Stimulated activated naive B cell treated with anti-CD40 and anti-IgM and Interleukin-4, amounts not matched to agents 10 μg/mL and 1 μg/mL and 100 μg/mL, for 72 hours (primary cell): ENCODE measurements at regions not wholly inside any gene's neighbourhood (a gene's known extent, or its start where the extent isn't known, plus 50 kb on each side); places are given as distances from the start of the nearest gene placed in this dataset.

Source experiments
- ATAC-seq, 2 donors: fragments of 150-1000 bp; cut with Tn5 transposase; replicated peaks; 2 replicates each; pipeline ENCODE4 v1.10.0; 2021; ENCODE audit warnings: moderate library complexity in 1 of 2
- DNase-seq: peaks from one replicate; pipeline ENCODE4 v3.0.0; 2021
- H3K27ac Mint-ChIP-seq: one replicate; pipeline ENCODE4 v1.8.0; 2022; ENCODE audit warnings: mild to moderate bottlenecking, mixed read lengths
- H3K27me3 Mint-ChIP-seq, 2 donors: one replicate each; pipeline ENCODE4 v1.8.0; 2022; ENCODE audit warnings: mixed read lengths in 2 of 2
- H3K36me3 Mint-ChIP-seq, 2 donors: one replicate each; pipeline ENCODE4 v1.8.0; 2022; ENCODE audit warnings: mixed read lengths in 2 of 2, mild to moderate bottlenecking in 1 of 2
- H3K4me1 Mint-ChIP-seq, 2 donors: one replicate each; pipeline ENCODE4 v1.8.0; 2022; ENCODE audit warnings: mixed read lengths in 2 of 2, mild to moderate bottlenecking in 1 of 2
- H3K4me3 Mint-ChIP-seq, 2 donors: one replicate each; pipeline ENCODE4 v1.8.0; 2022; ENCODE audit warnings: mild to moderate bottlenecking in 2 of 2, mixed read lengths in 2 of 2, moderate library complexity in 1 of 2
- H3K9me3 Mint-ChIP-seq, 2 donors: one replicate each; pipeline ENCODE4 v1.8.0; 2022; ENCODE audit warnings: mixed read lengths in 2 of 2, mild to moderate bottlenecking in 1 of 2

DNA sequence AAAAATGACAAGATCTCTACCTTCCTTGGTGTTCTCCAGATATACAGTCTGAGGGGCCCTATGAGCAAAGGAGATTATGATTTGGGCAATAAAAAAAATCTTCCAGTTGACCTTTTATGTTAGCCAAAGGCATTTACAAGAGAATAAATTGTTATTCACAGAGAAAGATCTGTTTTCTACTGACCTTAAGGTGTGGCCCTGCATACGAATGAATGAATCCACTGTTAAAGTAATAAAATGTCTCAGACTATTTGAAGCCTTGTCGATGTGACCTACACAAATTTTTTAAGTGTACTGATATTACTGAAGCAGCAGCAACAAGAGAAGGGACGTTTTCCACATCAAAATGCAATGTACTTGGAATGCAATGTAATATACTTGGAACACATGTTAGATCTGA lies 95.9 kb upstream of the SSTR4 start:
- Mint-ChIP-seq H3K27me3 (no peaks in the 10 kb centered on the region), H3K4me1 (no peaks in the 10 kb centered on the region), H3K4me3 (no peak overlapping the region), H3K27ac (no peak overlapping the region), H3K36me3 (no peaks in the 10 kb centered on the region), H3K9me3 (peaks cover 0 to 9% of the 10 kb centered on the region in 2 donors)
- DNase-seq (no peak), ATAC-seq (no peak)

DNA sequence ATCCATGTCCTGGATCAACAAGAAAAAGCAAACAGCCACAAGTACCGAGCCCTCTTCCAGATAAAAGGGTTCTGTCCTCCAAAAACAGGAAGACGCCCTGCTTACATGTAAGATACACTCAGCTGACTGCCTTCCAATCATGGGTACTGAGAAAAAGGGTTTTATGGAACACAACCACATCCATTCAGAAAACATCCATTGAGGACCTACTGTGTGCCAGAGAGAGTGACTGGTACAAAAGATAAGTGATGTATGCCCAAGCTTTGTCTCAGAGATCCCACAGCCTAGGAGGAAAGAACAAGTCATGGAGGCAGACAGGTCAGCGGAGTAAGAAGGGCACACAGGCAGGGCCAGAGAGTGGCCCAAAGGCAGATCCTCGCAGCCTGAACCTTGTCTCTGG lies 94.8 kb upstream of the SSTR4 start:
- DNase-seq (no peak), ATAC-seq (no peak)
- H3K36me3 Mint-ChIP-seq, result no peaks in the 10 kb centered on the region
- H3K4me1 Mint-ChIP-seq, result no peaks in the 10 kb centered on the region
- no peak overlapping the region for H3K4me3 Mint-ChIP-seq
- H3K9me3 Mint-ChIP-seq, result peaks cover 0 to 8% of the 10 kb centered on the region in 2 donors
- H3K27me3 Mint-ChIP-seq, result no peaks in the 10 kb centered on the region
- H3K27ac Mint-ChIP-seq, result no peak overlapping the region

DNA sequence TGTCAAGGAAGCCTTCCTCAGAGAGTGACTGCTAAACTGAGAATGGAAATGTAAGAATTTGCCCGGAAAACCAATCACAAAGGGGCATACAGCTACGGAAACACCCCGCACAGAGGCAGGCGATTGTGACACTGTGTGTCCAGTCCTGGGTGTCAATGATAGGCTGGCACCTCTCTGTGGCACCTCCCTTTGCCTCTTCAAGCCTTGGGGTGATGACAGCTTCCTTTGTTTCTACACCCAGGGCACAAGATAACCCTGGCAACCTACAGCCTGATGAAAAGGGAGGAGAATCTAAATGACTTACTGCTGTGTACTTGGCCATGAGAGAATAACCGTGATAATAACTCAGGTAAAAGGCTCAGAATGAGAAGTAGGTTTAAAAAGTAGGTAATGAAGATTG lies 93.6 kb upstream of the SSTR4 start:
- DNase-seq (no peak), ATAC-seq (no peak)
- no peak overlapping the region for H3K4me3 Mint-ChIP-seq
- no peak overlapping the region for H3K27ac Mint-ChIP-seq
- H3K27me3 Mint-ChIP-seq, result no peaks in the 10 kb centered on the region
- peaks cover 0 to 4% of the 10 kb centered on the region in 2 donors for H3K9me3 Mint-ChIP-seq
- H3K4me1 Mint-ChIP-seq, result no peaks in the 10 kb centered on the region
- no peaks in the 10 kb centered on the region for H3K36me3 Mint-ChIP-seq

DNA sequence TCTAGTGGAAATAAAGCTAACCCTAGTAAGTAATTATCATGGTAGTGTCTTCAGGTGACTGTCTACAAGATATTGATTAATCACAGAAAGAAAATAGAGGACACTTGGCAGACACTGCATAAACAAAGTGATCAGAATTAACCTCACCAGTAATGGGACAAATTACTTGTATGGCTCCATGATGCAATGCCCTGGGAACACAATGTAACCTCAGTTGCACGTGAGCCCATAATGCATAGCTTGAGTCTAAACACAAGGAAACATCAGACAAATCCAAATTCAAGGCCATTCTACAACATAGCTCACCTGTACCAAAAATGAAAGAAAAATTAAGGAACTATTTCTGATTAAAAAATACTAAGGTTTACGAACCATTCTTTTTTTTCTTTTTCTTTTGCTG lies 92.4 kb upstream of the SSTR4 start:
- Mint-ChIP-seq H3K27ac (no peak overlapping the region), H3K27me3 (no peaks in the 10 kb centered on the region), H3K4me3 (no peak overlapping the region), H3K4me1 (no peaks in the 10 kb centered on the region), H3K9me3 (no peaks in the 10 kb centered on the region), H3K36me3 (no peaks in the 10 kb centered on the region)
- ATAC-seq (no peak), DNase-seq (no peak)

DNA sequence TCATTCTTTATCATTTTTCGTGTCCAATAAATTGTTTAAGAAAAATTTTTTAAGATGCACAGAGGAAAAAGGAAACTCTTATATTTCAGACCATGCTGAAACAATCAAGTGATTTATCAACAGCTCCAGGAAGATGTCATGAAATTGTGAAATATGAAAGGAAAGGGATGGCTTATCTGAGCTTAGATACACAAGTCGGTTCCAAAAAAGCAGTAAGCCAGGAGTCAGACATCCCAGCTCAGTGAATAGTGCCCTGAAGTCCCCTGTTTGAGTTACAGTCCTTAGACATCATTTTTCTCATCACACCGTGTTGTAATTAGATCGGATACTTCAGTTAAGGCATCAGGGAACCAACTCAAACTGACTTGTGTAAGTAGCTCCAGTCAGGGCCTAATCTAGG lies 91.0 kb upstream of the SSTR4 start:
- ATAC-seq (no peak), DNase-seq (no peak)
- Mint-ChIP-seq H3K9me3 (no peaks in the 10 kb centered on the region), H3K27ac (no peak overlapping the region), H3K36me3 (no peaks in the 10 kb centered on the region), H3K4me3 (no peak overlapping the region), H3K4me1 (no peaks in the 10 kb centered on the region), H3K27me3 (no peaks in the 10 kb centered on the region)

DNA sequence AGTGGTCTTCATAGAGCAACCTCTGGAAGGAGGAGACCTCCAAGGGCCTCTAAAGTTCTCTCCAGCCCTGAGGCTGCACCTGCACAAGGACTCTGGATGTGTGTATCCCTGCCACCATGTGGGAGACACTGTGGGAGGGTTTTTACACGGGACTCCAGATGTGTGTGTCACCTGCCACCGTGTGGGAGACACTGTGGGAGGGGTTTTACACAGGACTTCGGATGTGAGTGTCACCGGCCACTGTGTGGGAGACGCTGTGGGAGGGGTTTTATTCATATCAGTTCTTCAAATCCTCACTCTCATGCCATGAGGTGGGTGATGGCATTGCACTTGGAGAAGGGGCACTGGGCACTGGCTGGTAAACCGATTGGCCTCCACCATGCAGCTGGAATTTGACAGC lies 90.2 kb upstream of the SSTR4 start:
- ATAC-seq, result no peak
- Mint-ChIP-seq H3K36me3 (no peaks in the 10 kb centered on the region), H3K27me3 (no peaks in the 10 kb centered on the region), H3K4me3 (no peak overlapping the region), H3K4me1 (no peaks in the 10 kb centered on the region), H3K27ac (no peak overlapping the region), H3K9me3 (no peaks in the 10 kb centered on the region)
- no peak for DNase-seq

DNA sequence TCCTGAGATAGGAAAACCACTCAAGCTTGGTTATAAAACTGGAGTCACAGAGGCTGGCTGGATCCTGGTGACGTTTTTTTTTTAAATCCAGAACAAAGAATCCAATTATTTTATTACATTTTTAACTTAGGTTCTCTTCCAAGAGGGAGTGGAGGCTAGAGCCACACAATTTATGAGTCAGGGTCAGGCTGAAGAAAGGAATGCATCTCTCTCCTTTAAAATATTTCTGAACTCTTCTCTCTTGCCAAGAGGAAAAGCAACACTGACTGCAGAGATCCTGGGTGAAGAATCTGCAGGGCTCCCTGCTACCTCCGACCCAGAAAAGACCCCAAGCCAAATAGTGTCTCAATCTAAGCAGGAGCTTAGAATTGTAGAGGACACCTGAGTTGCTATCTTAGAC lies 88.5 kb upstream of the SSTR4 start:
- Mint-ChIP-seq H3K4me3 (no peak overlapping the region), H3K9me3 (no peaks in the 10 kb centered on the region), H3K27ac (no peak overlapping the region), H3K36me3 (no peaks in the 10 kb centered on the region), H3K27me3 (no peaks in the 10 kb centered on the region), H3K4me1 (no peaks in the 10 kb centered on the region)
- no peak for ATAC-seq
- DNase-seq, result no peak

DNA sequence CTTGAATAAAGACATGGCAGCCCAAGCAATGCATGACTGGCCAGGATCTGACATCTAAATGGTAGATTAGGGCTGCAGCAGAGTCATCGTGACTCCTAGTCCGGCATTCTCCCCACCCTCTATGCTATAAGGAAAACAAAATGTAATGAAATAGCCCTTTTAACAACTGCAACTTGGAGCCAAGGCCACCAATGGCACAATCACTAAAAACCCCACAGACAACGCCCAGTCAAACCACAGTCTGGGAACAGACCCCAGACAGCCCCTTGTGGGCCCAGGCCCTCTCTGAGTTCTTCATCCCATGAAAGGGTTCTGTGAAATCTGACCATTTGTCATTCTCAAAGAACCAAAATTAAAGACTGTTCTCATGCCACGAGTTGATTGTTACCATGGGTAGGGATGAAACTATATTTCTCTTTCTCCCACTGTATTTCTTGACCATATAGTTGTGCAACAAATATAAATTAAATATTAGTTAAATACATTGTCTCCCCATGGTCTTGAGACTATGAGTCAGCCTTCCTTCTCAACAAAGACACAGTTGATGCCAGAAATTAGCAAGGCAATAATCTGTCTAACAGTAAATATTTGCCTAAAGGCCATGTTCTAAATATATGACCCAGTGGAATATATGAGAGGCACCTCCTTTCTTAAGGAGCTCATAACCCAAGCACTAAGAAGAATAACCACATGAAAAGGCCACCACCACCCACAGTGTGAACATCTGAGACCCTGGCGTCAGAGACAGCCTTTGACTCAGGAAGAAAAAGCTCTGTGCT lies 85.6 kb upstream of the SSTR4 start:
- Mint-ChIP-seq H3K27me3 (no peaks in the 10 kb centered on the region), H3K9me3 (no peaks in the 10 kb centered on the region), H3K4me1 (no peaks in the 10 kb centered on the region), H3K36me3 (no peaks in the 10 kb centered on the region), H3K27ac (no peak overlapping the region), H3K4me3 (no peak overlapping the region)
- DNase-seq (no peak), ATAC-seq (peak; percentile 69 to 89)

DNA sequence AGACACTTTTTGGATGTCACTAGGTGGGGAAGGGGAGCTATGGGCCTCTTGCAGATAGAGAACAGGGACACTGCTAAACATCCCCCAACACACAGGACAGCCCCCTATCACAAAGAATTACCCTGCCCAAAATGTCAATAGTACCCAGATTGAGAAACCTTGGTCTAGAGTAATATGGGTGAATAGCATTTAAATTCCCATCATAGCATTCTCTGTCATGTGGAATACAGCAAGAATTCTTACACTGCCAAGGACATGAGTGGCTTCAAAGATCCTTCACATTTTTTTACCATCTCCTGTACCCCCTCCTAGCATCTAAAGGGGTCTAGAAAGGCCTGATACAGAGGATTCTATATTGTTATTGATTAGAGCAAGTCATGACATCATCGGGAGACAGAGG lies 83.1 kb upstream of the SSTR4 start:
- Mint-ChIP-seq H3K36me3 (no peaks in the 10 kb centered on the region), H3K4me1 (no peaks in the 10 kb centered on the region), H3K27ac (no peak overlapping the region), H3K27me3 (no peaks in the 10 kb centered on the region), H3K4me3 (no peak overlapping the region), H3K9me3 (no peaks in the 10 kb centered on the region)
- no peak for ATAC-seq
- no peak for DNase-seq

DNA sequence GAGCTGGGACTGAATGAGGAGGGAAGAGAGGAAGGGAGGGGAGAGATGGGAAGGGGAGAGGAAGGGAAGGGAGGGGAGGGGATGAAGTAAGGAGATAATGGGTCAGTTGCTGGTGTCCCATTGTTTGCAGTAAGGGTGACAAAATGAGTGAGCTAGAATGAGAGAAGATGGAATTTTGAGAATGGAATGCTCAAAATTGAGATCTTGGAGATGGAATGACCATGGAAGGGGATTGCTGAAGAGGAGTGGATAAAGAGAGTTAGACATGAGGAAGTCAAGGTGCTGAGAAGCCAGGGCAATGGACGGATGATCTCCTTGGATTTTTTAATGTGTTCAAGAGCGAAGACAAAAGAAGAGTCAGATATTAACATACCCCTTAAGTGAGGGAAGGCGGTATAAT lies 80.5 kb upstream of the SSTR4 start:
- no peak overlapping the region for H3K4me3 Mint-ChIP-seq
- H3K36me3 Mint-ChIP-seq, result no peaks in the 10 kb centered on the region
- H3K27me3 Mint-ChIP-seq, result no peaks in the 10 kb centered on the region
- ATAC-seq (no peak), DNase-seq (no peak)
- H3K9me3 Mint-ChIP-seq, result peaks cover 2 to 7% of the 10 kb centered on the region in 2 donors
- peaks cover 5 to 14% of the 10 kb centered on the region in 2 donors for H3K4me1 Mint-ChIP-seq
- H3K27ac Mint-ChIP-seq, result no peak overlapping the region

DNA sequence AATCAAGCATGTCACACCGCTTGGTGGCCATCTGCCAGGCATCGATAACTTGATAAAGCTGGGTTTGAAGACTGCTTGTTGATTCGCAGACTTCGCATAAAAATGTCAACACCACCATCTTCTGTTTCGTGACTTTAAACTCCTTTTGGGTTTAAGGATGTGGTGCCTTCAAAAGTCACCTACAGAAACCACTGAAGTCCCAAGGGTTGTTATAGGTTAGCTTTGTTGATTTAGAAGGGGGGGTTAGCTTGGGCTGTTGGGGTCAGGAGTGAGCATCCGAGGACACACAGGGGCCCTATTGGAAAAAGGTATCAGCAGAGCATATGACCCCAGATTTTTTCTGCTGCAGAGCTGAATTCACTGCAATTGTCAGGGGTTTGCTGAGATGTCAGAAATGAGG lies 76.7 kb upstream of the SSTR4 start:
- no peaks in the 10 kb centered on the region for H3K36me3 Mint-ChIP-seq
- peaks cover 5 to 17% of the 10 kb centered on the region in 2 donors for H3K4me1 Mint-ChIP-seq
- H3K4me3 Mint-ChIP-seq, result no peak overlapping the region
- H3K9me3 Mint-ChIP-seq, result peaks cover 6 to 14% of the 10 kb centered on the region in 2 donors
- no peaks in the 10 kb centered on the region for H3K27me3 Mint-ChIP-seq
- no peak overlapping the region for H3K27ac Mint-ChIP-seq
- DNase-seq (no peak), ATAC-seq (peak; percentile 23 to 44)

DNA sequence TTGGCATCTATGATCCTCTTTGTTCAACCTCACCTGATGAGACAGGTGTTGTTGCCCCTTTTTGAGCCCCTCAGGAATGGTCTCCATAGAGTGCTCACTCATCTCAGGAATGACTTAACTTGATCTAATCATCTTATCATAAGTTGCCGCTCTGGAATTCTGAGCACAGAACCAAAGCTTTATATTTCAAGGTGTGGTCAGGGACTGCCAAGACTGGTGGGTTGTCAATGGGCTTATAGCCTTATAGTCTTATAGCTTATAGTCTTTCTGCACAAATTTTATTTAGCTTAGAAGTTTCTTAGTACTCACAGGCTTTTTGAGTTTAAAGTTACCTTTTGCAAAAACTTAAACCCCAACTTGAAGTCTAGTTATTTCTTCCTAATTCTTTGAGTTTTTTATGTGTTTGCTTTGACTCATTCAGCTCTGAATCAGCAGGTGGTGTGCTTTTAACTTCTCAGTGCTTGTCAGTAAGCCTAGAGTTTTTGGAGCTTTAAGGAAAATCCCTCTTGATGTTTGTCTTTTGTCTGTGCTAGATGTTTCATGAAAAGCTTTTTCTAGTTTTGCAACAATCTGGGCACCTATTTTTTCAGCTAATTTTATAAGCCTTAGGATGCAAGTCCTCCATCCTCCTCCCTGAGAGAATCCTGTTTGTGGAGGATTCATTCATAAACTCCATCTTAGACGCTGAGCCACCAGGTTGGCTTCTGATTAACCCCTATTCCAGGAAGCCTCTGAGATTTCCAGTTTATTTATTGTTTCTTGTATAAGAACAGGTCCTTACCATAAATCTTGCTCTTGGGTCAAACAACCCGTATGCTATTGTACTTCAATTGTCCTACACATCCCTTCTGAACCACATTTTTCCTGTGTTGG lies 72.3 kb upstream of the SSTR4 start:
- no peaks in the 10 kb centered on the region for H3K27me3 Mint-ChIP-seq
- H3K27ac Mint-ChIP-seq, result no peak overlapping the region
- ATAC-seq, result no peak
- H3K9me3 Mint-ChIP-seq, result peaks cover 6 to 14% of the 10 kb centered on the region in 2 donors
- no peak overlapping the region for H3K4me3 Mint-ChIP-seq
- H3K36me3 Mint-ChIP-seq, result no peaks in the 10 kb centered on the region
- peaks cover 5 to 17% of the 10 kb centered on the region in 2 donors for H3K4me1 Mint-ChIP-seq
- no peak for DNase-seq

DNA sequence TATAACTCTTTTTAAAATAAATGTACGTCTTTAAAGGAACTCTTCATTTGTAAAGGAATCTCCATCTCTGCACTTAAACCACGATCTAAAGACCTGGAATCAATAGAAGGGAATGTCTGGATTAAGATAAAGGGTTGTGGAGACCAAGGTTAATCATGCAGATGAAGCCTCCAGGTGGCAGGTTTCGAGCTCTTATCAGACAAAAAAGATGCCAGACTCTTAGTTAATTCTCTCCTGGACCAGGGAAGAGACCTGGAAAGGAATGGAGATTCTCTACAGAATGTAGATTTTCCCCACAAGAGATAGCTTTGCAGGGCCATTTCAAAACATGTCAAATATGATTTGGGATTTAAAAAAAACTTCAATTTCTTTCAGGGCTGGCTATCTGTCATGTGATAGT lies 71.5 kb upstream of the SSTR4 start:
- peaks cover 5 to 14% of the 10 kb centered on the region in 2 donors for H3K4me1 Mint-ChIP-seq
- no peak overlapping the region for H3K4me3 Mint-ChIP-seq
- DNase-seq, result no peak
- no peak for ATAC-seq
- no peaks in the 10 kb centered on the region for H3K27me3 Mint-ChIP-seq
- H3K27ac Mint-ChIP-seq, result no peak overlapping the region
- no peaks in the 10 kb centered on the region for H3K36me3 Mint-ChIP-seq
- peaks cover 8 to 14% of the 10 kb centered on the region in 2 donors for H3K9me3 Mint-ChIP-seq

DNA sequence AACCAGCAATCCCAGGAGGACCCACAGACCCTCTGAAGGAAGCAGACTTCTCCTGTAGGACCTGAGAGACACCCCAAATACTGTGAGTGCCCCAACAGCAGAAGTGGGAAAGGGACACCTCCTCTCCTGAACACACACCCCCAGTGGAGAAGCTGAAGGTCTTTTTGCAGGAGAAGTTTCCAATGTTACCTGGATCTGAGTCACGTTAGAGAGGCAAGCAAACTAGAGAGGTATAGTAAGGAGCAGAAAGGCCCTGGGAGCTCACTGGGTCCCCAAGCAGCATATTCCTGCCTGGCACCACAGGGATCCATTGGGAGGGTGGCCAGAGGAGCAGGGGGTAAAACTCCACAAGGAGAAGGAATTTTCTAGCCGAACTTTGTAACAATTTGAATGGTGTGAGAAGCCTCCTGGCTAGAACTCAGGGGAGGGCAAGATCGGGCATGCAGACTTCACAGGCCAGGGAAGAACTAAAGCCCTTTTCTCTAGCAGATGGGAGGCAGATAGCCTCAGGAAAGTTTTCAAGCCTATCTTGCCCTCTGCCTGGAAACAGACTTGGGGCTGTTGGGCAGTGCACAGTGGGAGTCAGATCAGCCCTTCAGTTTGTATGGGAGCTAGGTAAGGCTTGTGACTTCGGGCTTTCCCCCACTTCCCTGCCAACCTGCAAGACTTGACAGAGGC lies 68.2 kb upstream of the SSTR4 start:
- H3K36me3 Mint-ChIP-seq, result no peaks in the 10 kb centered on the region
- ATAC-seq (no peak), DNase-seq (no peak)
- H3K4me3 Mint-ChIP-seq, result no peak overlapping the region
- peaks cover 0 to 10% of the 10 kb centered on the region in 2 donors for H3K4me1 Mint-ChIP-seq
- H3K27ac Mint-ChIP-seq, result no peak overlapping the region
- no peaks in the 10 kb centered on the region for H3K27me3 Mint-ChIP-seq
- peaks cover 0 to 2% of the 10 kb centered on the region in 2 donors for H3K9me3 Mint-ChIP-seq
